Activated naive CD8-positive, alpha-beta T cell treated with anti-CD3 and anti-CD28 coated beads for 36 hours (primary cell): ENCODE measurements at regions not wholly inside any gene's neighbourhood (a gene's known extent, or its start where the extent isn't known, plus 50 kb on each side); places are given as distances from the start of the nearest gene placed in this dataset.

Experiments used
- DNase-seq: peaks from one replicate; pipeline ENCODE4 v3.0.0; 2021
- H3K27ac Mint-ChIP-seq: one replicate; pipeline ENCODE4 v1.8.0; 2022; ENCODE audit warnings: mild to moderate bottlenecking, moderate library complexity, mixed read lengths
- H3K27me3 Mint-ChIP-seq: one replicate; pipeline ENCODE4 v1.8.0; 2022; ENCODE audit warnings: mild to moderate bottlenecking, mixed read lengths
- H3K36me3 Mint-ChIP-seq: one replicate; pipeline ENCODE4 v1.8.0; 2021; ENCODE audit warnings: mild to moderate bottlenecking, mixed read lengths
- H3K4me1 Mint-ChIP-seq: one replicate; pipeline ENCODE4 v1.8.0; 2021; ENCODE audit warnings: mixed read lengths
- H3K4me3 Mint-ChIP-seq: one replicate; pipeline ENCODE4 v1.8.0; 2022; ENCODE audit warnings: mild to moderate bottlenecking, moderate library complexity, mixed read lengths
- H3K9me3 Mint-ChIP-seq: one replicate; pipeline ENCODE4 v1.8.0; 2022; ENCODE audit warnings: mixed read lengths

- DNase-seq: no peak
- no peaks in the 10 kb centered on the region for H3K36me3 Mint-ChIP-seq
- no peak overlapping the region for H3K4me3 Mint-ChIP-seq
- H3K9me3 Mint-ChIP-seq: peaks cover 4% of the 10 kb centered on the region
- H3K4me1 Mint-ChIP-seq: no peaks in the 10 kb centered on the region
- H3K27me3 Mint-ChIP-seq: no peaks in the 10 kb centered on the region
- no peak overlapping the region for H3K27ac Mint-ChIP-seq
Observed at GRCh38 chr1:208520438-208521099, 276.4 kb upstream of the PLXNA2 start.

DNA sequence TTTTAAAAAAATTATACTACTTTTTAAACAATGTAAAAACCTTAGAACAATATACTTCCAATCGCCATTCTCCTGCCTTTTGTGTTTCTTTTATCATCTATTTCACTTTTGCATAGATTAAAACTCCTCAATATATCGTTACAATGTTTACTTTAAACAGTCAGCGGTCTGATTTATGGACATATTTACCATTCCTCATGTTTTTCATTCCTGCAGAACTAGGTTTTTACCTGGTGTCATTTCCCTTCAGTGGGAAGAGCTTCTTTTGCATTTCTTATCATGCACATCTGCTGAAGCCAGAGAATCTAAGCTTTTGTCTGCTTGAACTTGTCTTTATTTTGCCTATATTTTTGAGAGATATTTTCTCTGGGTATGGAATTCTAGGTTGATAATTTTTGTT lies 277.4 kb upstream of the PLXNA2 start:
- Mint-ChIP-seq H3K36me3 (no peaks in the 10 kb centered on the region), H3K9me3 (peaks cover 2% of the 10 kb centered on the region), H3K27ac (no peak overlapping the region), H3K4me3 (no peak overlapping the region), H3K4me1 (no peaks in the 10 kb centered on the region), H3K27me3 (peaks cover 3% of the 10 kb centered on the region)
- DNase-seq: no peak

GRCh38 chr1:208523007-208523406 lies 278.8 kb upstream of the PLXNA2 start:
- no peak overlapping the region for H3K4me3 Mint-ChIP-seq
- no peak for DNase-seq
- H3K36me3 Mint-ChIP-seq: no peaks in the 10 kb centered on the region
- H3K4me1 Mint-ChIP-seq: no peaks in the 10 kb centered on the region
- H3K27me3 Mint-ChIP-seq: peaks cover 3% of the 10 kb centered on the region
- H3K9me3 Mint-ChIP-seq: no peaks in the 10 kb centered on the region
- H3K27ac Mint-ChIP-seq: no peak overlapping the region

- no peak overlapping the region for H3K4me3 Mint-ChIP-seq
- no peak overlapping the region for H3K27ac Mint-ChIP-seq
- H3K27me3 Mint-ChIP-seq: peaks cover 3% of the 10 kb centered on the region
- no peaks in the 10 kb centered on the region for H3K4me1 Mint-ChIP-seq
- no peak for DNase-seq
- no peaks in the 10 kb centered on the region for H3K36me3 Mint-ChIP-seq
- no peaks in the 10 kb centered on the region for H3K9me3 Mint-ChIP-seq
Observed at GRCh38 chr1:208524376-208524775, 280.2 kb upstream of the PLXNA2 start.

- H3K4me3 Mint-ChIP-seq: no peak overlapping the region
- H3K4me1 Mint-ChIP-seq: no peaks in the 10 kb centered on the region
- H3K9me3 Mint-ChIP-seq: no peaks in the 10 kb centered on the region
- no peaks in the 10 kb centered on the region for H3K36me3 Mint-ChIP-seq
- H3K27ac Mint-ChIP-seq: no peak overlapping the region
- no peak for DNase-seq
- H3K27me3 Mint-ChIP-seq: peaks cover 3% of the 10 kb centered on the region
Observed at GRCh38 chr1:208524925-208525324, 280.7 kb upstream of the PLXNA2 start.

DNA sequence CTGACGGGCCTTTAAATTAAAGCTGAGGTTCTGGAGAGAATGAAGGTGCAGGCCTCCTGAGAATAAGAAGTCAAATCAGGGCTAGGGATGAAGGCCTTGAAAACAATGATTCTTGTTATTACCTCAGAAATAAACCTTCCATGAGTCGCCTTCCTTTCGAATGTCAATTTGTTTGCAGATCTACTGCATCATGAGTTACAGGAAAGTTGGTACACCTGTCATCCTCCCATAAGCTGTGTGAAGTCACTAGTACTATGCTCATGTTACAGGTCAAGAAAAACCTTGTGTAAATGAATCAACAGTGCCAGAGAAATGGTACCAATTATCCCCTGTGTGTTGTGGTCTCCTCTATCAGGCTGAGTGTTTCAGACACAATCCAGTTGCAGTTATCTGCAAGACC lies 281.2 kb upstream of the PLXNA2 start:
- H3K27ac Mint-ChIP-seq: no peak overlapping the region
- no peak for DNase-seq
- no peaks in the 10 kb centered on the region for H3K4me1 Mint-ChIP-seq
- H3K4me3 Mint-ChIP-seq: no peak overlapping the region
- no peaks in the 10 kb centered on the region for H3K9me3 Mint-ChIP-seq
- H3K36me3 Mint-ChIP-seq: no peaks in the 10 kb centered on the region
- peaks cover 3% of the 10 kb centered on the region for H3K27me3 Mint-ChIP-seq

- no peaks in the 10 kb centered on the region for H3K36me3 Mint-ChIP-seq
- H3K27ac Mint-ChIP-seq: no peak overlapping the region
- no peak overlapping the region for H3K4me3 Mint-ChIP-seq
- H3K4me1 Mint-ChIP-seq: no peaks in the 10 kb centered on the region
- no peak for DNase-seq
- H3K27me3 Mint-ChIP-seq: peaks cover 3% of the 10 kb centered on the region
- H3K9me3 Mint-ChIP-seq: no peaks in the 10 kb centered on the region
Observed at GRCh38 chr1:208526613-208527125, 282.5 kb upstream of the PLXNA2 start.

DNA sequence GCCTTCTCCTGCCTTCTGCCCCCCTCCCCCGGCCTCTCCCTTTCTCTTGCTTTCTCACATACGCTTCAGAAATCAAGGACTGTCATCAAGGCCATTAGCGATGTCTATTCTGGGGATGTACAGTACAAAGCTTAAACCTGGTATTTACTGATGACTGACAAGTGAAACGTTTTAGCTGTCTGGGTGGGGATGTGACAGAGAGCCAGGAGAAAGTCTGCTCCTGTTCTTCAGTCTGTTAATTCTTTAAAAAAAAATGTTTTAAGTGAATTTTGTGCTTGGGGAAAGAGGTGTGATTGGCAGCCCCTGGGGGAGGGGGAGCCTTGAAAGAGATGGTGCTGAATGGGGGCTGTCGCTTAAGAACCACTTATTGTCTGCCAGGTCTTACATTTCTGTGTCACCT lies 283.0 kb upstream of the PLXNA2 start:
- no peak for DNase-seq
- Mint-ChIP-seq H3K27ac (no peak overlapping the region), H3K36me3 (no peaks in the 10 kb centered on the region), H3K4me1 (no peaks in the 10 kb centered on the region), H3K4me3 (no peak overlapping the region), H3K9me3 (no peaks in the 10 kb centered on the region), H3K27me3 (peaks cover 3% of the 10 kb centered on the region)

DNA sequence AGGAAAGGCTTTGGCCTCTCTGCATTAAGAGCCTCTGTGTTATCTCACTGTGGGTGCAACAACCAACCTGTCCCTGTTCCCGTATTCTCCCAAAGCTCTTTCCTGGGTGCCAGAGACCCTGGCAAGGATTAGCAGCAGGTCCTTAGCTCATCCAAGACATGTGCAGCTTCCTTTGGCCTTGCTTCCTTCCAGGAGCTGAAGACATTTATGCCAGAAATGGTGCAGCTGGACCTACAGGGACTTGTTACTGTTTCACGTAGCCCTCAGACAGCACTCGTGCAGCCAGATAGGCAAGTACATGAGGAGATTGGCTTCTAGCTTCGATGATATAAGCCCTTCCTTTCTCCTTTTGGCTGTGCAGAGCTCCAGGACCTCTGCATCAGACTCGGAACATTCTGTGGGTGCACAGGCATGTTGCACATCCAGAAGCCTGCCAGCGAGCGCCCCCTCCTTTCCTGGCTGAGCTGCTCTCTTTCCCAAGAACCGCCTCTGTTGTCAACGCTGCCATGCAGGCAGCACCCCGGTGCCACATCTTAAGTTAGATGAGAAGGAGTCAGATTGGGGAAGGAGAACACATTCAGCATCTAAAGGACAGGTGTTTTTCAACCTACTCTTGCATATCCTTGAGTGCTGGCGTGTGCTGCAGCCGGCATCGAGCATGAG lies 284.5 kb upstream of the PLXNA2 start:
- H3K4me3 Mint-ChIP-seq: no peak overlapping the region
- no peaks in the 10 kb centered on the region for H3K4me1 Mint-ChIP-seq
- no peaks in the 10 kb centered on the region for H3K36me3 Mint-ChIP-seq
- no peak for DNase-seq
- H3K27me3 Mint-ChIP-seq: peaks cover 3% of the 10 kb centered on the region
- H3K27ac Mint-ChIP-seq: no peak overlapping the region
- no peaks in the 10 kb centered on the region for H3K9me3 Mint-ChIP-seq

GRCh38 chr1:208531003-208531750 lies 287.0 kb upstream of the PLXNA2 start:
- H3K27ac Mint-ChIP-seq: no peak overlapping the region
- H3K4me1 Mint-ChIP-seq: no peaks in the 10 kb centered on the region

GRCh38 chr1:208533746-208534598 lies 289.8 kb upstream of the PLXNA2 start:
- Mint-ChIP-seq H3K27ac (no peak overlapping the region), H3K9me3 (no peaks in the 10 kb centered on the region), H3K27me3 (no peaks in the 10 kb centered on the region), H3K36me3 (no peaks in the 10 kb centered on the region), H3K4me3 (no peak overlapping the region), H3K4me1 (no peaks in the 10 kb centered on the region)
- DNase-seq: no peak

More at GRCh38 chr1:208531003-208531750, 287.0 kb upstream of the PLXNA2 start:
- Mint-ChIP-seq H3K36me3 (no peaks in the 10 kb centered on the region), H3K27me3 (peaks cover under 1% of the 10 kb centered on the region), H3K9me3 (no peaks in the 10 kb centered on the region), H3K4me3 (no peak overlapping the region)
- DNase-seq: no peak

GRCh38 chr1:208534599-208534897 lies 290.4 kb upstream of the PLXNA2 start:
- Mint-ChIP-seq H3K9me3 (no peaks in the 10 kb centered on the region), H3K4me3 (no peak overlapping the region), H3K4me1 (no peaks in the 10 kb centered on the region), H3K27ac (no peak overlapping the region), H3K27me3 (no peaks in the 10 kb centered on the region), H3K36me3 (no peaks in the 10 kb centered on the region)
- no peak for DNase-seq

DNA sequence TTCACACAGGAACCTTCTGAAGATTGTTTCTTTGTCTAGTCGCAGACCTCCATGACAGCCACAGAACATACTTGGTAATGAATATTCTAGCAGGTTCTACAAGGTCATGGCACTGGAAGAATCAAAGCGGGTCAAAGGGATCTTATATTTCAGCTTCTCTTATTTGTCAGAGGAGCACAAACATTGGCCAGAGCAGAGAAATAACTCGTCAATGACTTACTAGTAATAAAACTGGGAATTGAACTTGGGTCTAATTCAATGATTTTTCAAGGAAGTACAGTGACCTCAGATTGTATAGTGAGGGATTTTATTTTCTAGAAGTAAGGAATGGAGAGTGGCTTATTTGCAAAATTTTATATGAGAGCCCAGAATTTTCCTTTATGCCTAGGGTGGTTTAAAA lies 290.8 kb upstream of the PLXNA2 start:
- Mint-ChIP-seq H3K27ac (no peak overlapping the region), H3K9me3 (no peaks in the 10 kb centered on the region), H3K27me3 (no peaks in the 10 kb centered on the region), H3K36me3 (no peaks in the 10 kb centered on the region), H3K4me1 (no peaks in the 10 kb centered on the region), H3K4me3 (no peak overlapping the region)
- no peak for DNase-seq

DNA sequence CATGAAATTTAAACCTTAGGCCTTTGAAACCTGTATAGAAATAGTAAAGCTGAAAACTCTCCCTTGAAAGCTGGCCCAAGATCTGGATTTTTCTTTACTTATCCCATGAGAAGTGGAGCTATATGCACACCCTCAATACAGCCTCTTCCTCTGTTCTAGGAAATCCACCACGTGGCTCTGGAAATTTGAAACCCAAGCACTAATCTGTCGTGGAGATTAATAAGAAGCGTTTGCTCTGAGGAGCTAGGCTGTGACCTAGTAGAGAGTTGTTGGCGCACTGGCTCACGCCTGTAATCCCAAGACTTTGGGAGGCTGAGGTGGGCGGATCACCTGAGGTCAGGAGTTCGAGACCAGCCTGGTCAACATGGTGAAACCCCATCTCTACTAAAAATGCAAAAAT lies 291.3 kb upstream of the PLXNA2 start:
- Mint-ChIP-seq H3K27ac (no peak overlapping the region), H3K4me3 (no peak overlapping the region), H3K4me1 (no peaks in the 10 kb centered on the region), H3K9me3 (no peaks in the 10 kb centered on the region), H3K27me3 (no peaks in the 10 kb centered on the region), H3K36me3 (no peaks in the 10 kb centered on the region)
- no peak for DNase-seq

DNA sequence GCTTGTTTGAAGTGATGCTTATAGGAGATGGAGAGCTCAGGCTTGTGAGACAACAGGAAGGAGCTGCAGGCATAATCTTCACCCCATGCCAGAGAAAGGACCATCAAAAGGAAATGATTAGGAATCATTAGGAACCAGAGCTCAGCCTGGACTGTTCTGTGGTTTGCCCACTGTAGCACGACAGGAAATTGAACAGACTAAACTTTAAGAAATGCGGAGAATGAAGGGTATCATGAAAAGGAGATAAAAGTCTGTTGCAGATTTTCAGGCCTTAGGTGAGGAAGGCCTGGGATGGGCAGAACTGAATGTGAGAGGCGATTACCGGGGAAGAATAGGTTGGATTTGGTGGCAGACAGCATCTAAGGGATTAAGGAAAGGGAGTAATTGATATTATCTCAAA lies 292.0 kb upstream of the PLXNA2 start:
- no peaks in the 10 kb centered on the region for H3K4me1 Mint-ChIP-seq
- no peaks in the 10 kb centered on the region for H3K36me3 Mint-ChIP-seq
- H3K9me3 Mint-ChIP-seq: no peaks in the 10 kb centered on the region
- no peak for DNase-seq
- no peak overlapping the region for H3K4me3 Mint-ChIP-seq
- no peak overlapping the region for H3K27ac Mint-ChIP-seq
- H3K27me3 Mint-ChIP-seq: no peaks in the 10 kb centered on the region
